Gastroesophageal sphincter (tissue), 3 donors: ENCODE measurements at regions not wholly inside any gene's neighbourhood (a gene's known extent, or its start where the extent isn't known, plus 50 kb on each side); places are given as distances from the start of the nearest gene placed in this dataset.

Experiments
- POLR2A ChIP-seq, 2 donors: fragments of 450-650 bp; IDR thresholded peaks; one replicate each; pipeline ENCODE4 v1.6.1; 2017; ENCODE audit warnings: antibody characterized with exemption in 2 of 2, mild to moderate bottlenecking in 2 of 2, moderate library complexity in 1 of 2
- TF ChIP-seq, protein P1 (sequence below), 4 experiments: fragments of 200-600 bp in 2 of 4; fragments of 450-650 bp in 2 of 4; sonication (generic) in 1 of 4; IDR thresholded peaks; one replicate each; pipeline ENCODE4 v1.5.1; 2017 to 2019; ENCODE audit warnings: antibody characterized with exemption in 4 of 4, mild to moderate bottlenecking in 2 of 4, moderate library complexity in 2 of 4

DNA sequence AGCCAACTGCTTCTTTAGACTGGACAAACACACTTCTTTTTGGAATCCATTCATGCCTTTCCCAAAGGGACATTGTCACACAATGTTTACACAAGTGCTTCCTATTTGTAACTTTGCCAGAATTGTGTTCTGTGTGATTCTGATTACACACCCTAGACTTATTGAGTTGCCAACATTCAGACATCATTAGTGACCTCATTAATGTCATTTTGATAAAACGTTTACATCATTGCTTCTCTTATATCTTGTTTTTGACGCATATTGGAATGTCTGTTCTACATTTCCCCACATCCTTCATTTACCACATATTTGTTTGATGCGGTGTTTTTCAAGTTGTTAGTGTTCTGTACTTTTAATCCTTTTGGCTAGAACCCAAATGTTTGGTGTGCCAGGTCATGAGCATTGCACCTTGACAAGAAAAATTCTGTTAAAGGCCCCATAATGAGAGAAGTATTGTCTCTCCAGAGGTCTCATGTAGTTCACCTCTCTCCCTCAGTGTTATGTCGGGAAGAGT lies 305.5 kb downstream of the AEBP2 start:
- TF ChIP-seq POLR2A (IDR thresholded peaks at IDR 0.05): no peak
- TF ChIP-seq, protein P1, sequence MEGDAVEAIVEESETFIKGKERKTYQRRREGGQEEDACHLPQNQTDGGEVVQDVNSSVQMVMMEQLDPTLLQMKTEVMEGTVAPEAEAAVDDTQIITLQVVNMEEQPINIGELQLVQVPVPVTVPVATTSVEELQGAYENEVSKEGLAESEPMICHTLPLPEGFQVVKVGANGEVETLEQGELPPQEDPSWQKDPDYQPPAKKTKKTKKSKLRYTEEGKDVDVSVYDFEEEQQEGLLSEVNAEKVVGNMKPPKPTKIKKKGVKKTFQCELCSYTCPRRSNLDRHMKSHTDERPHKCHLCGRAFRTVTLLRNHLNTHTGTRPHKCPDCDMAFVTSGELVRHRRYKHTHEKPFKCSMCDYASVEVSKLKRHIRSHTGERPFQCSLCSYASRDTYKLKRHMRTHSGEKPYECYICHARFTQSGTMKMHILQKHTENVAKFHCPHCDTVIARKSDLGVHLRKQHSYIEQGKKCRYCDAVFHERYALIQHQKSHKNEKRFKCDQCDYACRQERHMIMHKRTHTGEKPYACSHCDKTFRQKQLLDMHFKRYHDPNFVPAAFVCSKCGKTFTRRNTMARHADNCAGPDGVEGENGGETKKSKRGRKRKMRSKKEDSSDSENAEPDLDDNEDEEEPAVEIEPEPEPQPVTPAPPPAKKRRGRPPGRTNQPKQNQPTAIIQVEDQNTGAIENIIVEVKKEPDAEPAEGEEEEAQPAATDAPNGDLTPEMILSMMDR (IDR thresholded peaks at IDR 0.05): no peak
